Transverse colon (tissue), 4 donors: ENCODE measurements at regions not wholly inside any gene's neighbourhood (a gene's known extent, or its start where the extent isn't known, plus 50 kb on each side); places are given as distances from the start of the nearest gene placed in this dataset.

Experiments used
- EP300 ChIP-seq: sonication (generic); formaldehyde crosslinking; IDR thresholded peaks from one replicate; pipeline ENCODE4 v1.6.1; 2017; ENCODE audit warnings: antibody characterized with exemption, low read depth
- POLR2A ChIP-seq: fragments of 450-650 bp; IDR thresholded peaks from one replicate; pipeline ENCODE4 v1.6.1; 2016; ENCODE audit warnings: antibody characterized with exemption, mild to moderate bottlenecking, moderate library complexity
- POLR2AphosphoS5 ChIP-seq, 3 donors: sonication (generic); formaldehyde crosslinking; IDR thresholded peaks; one replicate each; pipeline ENCODE4 v1.6.1; 2016; ENCODE audit warnings: antibody characterized with exemption in 3 of 3
- TF ChIP-seq, protein P1 (sequence below), 5 experiments: fragments of 200-600 bp in 3 of 5; fragments of 450-650 bp in 2 of 5; sonication (generic) in 3 of 5; IDR thresholded peaks; 1 replicate in 2 of 5; 2 replicates in 3 of 5; pipeline ENCODE4 v1.5.1; 2016 to 2017; ENCODE audit warnings: antibody characterized with exemption in 5 of 5, inconsistent platforms in 3 of 5, mild to moderate bottlenecking in 2 of 5, moderate library complexity in 1 of 5

DNA sequence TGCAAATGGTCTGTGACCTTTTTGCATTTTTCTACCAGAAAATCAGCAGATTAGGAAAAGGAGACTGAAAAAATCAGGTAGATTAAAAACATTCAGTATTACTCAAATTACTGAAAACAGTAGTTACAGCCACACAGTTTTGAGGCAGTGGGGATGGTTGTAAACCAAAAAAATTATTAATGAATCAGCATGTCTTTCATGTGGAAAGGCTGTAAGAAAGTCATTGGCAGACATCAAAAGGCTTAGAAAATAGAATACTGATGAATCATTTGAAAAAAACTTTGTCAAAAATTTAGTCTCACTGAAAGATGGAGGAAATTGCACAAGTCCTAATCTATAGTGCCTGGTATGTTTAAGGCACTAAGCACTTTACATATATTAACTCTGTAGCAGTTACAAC, 133.9 kb upstream of the GCFC2 start:
- TF ChIP-seq, protein P1, sequence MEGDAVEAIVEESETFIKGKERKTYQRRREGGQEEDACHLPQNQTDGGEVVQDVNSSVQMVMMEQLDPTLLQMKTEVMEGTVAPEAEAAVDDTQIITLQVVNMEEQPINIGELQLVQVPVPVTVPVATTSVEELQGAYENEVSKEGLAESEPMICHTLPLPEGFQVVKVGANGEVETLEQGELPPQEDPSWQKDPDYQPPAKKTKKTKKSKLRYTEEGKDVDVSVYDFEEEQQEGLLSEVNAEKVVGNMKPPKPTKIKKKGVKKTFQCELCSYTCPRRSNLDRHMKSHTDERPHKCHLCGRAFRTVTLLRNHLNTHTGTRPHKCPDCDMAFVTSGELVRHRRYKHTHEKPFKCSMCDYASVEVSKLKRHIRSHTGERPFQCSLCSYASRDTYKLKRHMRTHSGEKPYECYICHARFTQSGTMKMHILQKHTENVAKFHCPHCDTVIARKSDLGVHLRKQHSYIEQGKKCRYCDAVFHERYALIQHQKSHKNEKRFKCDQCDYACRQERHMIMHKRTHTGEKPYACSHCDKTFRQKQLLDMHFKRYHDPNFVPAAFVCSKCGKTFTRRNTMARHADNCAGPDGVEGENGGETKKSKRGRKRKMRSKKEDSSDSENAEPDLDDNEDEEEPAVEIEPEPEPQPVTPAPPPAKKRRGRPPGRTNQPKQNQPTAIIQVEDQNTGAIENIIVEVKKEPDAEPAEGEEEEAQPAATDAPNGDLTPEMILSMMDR (IDR thresholded peaks at IDR 0.05) = no peak
- no peak for TF ChIP-seq POLR2AphosphoS5 (IDR thresholded peaks at IDR 0.05)
- TF ChIP-seq EP300 = no peak
- TF ChIP-seq POLR2A = no peak
